ENCODE measurements at regions not wholly inside any gene's neighbourhood (a gene's known extent, or its start where the extent isn't known, plus 50 kb on each side); places are given as distances from the start of the nearest gene placed in this dataset.

DNA sequence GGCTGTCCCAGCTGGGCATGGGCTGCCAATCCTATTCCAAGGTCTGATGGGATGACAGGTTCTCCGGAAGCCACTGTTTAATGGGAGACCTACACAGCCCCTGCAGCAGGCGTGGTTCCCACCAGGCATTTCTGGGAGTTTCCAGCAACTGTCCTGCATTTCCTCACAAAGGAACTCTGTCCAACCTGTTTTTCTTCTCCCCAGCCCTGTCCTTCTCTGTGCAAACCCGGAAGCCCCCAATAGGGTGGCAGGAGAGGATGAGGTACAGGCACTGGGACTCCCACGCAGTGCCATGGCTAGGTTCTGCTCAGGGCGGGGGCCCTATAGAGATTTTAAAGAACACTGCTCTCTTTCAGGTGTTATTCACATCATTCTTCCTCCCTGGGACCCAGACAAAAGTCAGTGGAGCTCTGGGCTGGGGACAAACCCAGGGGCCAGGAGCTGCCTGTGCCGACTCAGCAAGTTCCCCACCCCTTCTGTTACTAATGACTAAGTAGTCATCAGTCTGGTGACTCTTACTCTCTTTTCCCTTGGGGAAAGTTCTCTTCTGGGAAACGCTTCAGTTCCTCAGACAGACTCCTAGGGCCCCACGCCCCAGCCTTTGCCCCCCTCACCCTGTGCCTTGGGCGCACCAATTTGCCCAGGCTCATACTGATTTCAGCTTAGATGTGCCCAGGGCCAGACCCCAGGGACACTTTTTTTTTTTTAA, 97.7 kb downstream of the CD47 start:
- no peak for DNase-seq (ENCODE audit: low read depth)

DNA sequence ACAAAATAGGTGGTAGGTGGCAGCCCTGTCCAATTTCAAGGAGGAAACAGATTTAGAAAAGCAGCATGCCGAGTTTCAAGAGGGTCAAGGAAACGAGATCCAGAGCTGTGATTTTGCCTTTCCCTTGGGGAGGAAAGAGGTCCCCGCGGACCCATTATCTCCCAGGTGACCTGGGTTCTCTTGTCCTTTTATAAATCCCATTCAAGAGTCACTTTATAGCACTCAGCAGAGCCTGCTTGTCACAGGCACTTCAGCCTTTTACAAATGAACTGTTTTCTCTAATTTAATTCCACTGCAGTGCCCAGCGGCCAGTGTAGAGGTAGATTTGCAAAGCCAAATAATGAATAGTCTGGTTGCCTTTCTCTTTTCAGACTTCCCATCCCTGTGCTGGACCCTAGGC, 99.9 kb downstream of the CD47 start:
- no peak for DNase-seq (ENCODE audit: low read depth)

DNA sequence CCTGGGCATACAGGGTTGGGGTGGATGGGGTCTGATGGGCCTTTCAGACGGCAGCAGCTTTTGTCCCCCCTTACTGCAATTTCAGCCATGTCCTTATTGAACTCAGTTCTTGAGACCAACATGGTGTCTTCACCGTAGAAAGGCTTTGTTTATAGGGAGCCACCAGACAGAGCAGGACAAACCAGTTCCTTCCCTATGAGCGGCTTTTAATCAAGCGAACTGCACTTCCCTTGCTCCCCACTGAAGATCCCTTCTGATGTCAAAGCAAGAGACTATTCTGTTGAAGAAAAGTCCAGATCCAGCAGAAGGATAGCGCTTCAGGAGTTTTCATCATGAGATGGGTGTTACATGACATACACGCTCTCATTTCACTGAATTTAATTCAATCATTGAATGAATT, 100.4 kb downstream of the CD47 start:
- DNase-seq (ENCODE audit: low read depth): no peak

DNA sequence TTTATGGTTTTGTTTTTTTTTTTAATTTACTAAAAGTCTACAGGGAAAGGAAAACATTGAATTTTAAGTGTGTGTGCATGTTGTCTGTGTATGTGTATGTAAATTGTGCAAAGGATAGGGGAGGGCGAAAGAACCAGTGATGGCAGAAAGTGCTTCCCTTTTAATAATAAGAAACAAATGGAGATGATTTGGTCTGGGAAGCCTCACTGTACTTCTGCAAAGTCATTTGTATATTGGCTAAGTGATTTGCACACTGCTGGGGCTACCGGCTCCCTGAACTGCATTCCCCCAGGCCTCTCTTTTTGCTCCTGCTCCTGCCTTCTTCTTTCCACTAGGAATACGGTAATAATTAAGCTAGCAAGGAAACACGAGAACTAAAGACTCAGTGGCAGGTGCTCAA, 101.2 kb downstream of the CD47 start:
- DNase-seq (ENCODE audit: low read depth): no peak

DNA sequence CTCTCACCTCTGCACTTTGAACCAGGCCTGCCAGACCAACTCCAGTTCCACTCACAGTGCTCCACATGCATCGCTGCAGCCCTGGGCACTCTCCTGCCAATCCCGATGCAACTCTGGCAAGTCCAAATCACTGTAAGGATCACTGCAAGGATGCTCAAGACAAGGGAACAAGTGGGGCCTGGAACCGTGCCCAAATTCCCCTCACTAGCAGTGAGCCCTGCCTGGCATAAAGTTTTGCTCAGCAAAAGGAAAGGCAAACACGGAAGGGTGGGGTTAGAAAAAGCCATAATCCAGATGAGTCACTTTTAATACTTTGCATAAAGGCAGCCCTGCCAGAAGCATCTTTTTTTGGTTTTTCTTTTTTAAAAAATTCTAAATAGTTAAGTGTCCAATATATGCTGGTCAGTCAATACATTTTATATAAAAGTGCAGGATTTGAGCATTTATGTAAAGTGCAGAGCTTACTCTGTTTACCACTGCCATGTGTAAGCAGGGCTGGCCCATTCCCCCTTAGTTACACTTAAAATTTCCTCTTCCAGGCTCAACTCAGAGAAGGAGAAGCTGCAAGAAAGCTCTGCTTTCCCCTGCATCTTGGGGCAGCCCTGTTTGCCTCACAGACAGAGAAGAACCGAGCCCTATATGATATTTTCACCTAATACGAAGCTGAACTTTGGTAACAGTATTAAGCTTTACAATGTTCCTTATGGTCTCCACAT, 102.2 kb downstream of the CD47 start:
- no peak for DNase-seq (ENCODE audit: low read depth)

DNA sequence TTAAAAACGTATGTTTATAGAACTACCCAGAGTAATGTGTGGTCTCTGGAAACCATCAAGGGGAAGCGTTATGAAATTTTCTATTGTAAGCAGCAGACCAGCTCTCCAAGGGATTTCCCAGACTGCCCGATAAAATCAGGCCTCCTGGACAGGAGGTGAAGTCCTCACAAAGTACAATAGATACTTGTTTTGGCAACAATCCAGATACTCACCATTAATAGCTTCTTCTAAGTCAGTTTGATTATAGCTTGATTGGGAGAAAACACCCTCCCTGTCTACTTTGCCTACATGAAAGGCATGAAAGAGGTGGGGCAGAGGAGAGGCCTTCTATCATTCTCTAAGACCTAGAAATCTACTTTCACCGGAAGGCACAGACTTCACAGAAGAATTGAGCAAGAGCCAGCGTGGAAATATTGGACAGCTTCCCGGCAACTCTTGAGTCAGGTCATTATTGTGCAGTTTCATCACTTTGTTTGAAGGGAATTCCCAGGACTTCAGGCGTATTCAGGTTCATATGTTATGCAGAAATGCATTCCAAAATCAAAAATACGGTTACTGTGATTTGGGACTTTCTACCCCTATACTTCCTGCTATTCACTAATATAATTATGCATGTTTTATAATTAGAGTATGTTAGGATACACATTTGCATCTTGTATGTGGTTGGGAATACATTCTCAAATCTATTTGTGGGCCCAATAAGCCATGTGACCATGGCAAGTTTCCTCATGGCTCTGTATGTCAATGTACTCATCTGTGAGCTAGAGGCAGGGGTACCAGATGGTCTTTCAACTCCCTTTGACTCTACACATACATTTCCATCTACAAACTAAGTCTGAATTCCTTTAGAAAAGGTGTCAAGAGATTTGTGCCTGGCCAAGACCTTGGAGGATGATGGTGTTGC, 103.5 kb downstream of the CD47 start:
- no peak for DNase-seq (ENCODE audit: low read depth)

DNA sequence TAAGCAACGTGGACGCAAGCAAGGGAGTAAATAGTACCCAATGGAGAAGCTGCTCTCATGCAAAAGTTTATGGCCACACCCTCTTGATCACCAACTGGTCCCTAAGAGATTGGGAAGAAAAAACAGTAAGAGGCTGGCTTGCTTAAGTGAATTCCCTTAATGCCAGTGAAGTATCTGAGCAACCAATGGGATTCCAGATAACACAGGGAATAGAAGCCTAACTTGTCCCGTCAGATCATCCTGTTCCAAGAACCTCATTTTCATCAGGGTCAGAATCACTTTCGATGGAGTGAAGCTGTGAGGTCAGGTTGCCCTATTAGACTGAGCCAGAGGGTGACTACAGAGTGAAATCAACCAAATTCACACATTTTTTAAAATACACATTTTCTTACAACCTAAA, 104.3 kb downstream of the CD47 start:
- no peak for DNase-seq (ENCODE audit: low read depth)

DNA sequence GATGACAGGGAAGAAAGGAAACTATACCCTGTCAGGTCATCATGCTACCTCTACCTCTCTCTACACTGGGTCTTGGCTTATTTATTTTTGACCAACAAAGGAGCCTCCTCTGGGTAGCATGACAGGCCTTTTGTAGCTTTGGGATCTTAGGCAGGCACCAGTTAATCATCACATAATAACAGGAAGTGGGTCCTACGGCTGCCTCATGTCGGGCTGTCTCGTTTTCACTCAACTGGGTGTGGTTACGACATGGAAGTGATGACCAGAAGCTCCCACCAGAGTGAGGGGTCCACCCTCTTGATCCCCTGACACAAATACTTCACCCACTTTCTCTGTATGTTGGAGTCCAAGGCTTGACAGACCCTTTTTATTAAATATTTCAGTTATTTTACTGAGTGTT, 105.3 kb downstream of the CD47 start:
- no peak for DNase-seq (ENCODE audit: low read depth)

DNA sequence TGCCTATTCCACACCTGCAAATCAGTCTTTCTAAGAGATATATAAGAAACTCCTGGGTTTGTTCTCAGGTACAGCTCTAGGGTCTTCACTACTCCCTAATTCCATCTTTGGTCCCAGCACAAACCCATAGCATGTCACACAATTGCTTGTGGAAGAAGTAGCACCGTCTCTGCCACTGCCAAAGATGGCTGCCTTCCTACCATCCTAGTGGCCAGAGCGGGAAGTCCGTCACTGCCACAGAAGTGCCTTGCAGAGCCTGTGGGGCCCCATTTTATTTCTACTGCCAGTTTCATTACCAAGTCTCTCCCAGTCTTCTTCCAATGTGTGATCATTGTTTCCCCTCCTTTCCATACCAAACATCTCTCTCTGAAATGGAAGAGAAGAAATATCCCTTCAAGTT, 107.6 kb downstream of the CD47 start:
- no peak for DNase-seq (ENCODE audit: low read depth)

DNA sequence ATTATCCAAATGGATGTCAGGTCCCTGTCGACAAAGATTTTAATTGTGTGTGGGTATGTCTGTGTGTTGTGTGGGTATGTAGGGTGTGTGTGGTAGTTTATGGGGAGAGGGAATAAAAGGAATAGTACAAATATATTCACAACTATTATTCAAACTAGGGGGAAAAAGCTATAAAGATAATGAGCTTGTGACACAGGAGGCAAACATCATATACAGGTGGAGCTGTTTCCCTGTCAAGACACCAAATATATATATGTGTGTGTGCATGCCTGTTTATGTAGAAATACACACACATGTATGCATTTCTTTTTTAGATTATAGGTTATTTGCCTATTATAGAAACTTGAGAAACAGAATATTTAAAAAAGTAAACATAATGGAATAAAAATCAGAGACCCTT, 108.7 kb downstream of the CD47 start:
- DNase-seq (ENCODE audit: low read depth): no peak

DNA sequence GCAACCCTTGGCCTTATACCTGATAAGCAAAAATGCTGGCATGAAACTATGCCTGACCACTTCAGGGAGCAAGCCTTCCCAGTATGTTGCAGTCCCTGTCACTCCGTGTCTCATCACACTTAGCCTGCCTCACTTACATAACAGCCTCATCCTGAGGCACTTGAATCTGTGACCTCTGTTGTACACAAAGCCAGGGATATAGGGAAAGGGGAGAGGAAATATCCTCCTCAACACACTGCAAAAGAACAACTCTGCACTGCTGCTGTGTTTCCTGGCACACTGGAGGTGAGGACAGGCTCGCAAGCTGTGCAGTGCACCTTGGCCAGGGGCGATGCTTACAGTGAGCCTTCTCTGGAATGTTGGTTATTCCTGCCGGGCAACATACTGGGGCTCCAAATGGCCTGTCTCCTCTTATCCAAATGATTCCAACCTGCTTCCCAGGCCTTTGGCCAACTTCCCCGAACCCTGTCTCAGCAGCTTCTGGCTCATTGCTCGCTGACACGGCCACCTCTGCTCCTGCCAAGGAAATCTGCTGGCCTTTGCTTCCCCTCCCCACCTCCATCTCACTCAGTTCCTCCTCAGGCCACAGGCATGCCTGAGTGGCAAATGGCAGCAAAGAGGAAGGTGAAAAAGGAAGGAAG, 109.2 kb downstream of the CD47 start:
- no peak for DNase-seq (ENCODE audit: low read depth)

DNA sequence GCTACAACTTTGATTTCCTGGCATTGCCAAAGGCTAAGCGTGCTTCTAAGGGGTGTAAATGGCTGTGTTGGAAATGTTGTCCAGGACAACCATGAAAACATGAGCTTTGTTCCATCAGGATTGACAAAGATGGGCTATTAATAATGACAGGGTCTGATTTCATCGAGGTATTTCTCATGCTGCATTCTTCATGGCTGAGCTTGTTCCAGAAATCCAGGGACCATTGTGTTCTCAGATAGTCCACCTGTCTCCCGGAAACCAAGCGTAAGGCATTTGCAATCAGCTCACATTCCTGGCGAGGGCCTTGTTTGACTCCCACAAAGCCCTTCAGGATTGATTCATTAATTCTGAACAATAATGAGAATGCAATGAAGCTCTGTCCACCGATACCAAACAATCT, 111.3 kb downstream of the CD47 start:
- no peak for DNase-seq (ENCODE audit: low read depth)

DNA sequence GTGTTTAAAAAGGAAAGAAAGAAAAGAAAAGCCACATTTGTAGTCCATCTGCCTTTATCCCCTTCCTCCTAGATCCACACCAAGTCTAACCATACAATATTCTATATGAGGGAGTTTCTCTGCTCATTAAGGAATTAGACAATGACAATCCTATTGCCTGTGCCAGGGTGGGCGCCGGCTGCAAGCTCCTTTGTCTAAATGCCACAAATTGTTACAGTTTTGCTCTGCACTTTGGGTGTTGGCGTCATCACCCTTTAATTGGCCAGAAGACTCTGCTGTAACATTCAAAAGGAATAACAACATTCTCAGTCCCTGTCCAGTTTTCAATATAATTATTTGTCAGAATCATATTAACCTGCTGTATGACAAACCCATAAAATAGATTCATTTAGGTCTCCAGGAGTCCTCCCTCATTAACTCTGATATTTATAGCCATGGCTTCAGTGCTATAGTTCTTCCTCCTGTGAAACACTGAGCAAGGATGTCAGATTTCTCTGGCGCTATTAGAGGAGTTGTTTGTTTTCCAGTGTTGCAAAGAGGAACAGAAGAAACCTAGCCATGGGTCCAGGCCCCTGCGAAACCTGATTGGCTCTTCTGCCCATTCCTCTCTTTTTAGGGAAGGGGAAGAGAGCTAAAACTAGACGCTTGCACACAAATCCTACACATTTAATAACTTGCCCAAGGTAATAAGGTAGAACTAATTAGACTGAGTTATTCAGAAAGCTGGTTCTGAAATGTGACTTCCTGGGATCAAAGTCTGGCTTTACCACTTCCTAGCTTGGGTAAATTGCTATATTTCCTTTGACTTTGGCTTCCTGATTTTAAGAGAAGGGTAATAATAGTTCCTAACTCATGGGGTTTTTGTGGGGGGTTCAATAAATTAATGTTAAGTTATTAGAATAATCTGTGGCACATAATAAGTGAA, 112.4 kb downstream of the CD47 start:
- no peak for DNase-seq (ENCODE audit: low read depth)

DNA sequence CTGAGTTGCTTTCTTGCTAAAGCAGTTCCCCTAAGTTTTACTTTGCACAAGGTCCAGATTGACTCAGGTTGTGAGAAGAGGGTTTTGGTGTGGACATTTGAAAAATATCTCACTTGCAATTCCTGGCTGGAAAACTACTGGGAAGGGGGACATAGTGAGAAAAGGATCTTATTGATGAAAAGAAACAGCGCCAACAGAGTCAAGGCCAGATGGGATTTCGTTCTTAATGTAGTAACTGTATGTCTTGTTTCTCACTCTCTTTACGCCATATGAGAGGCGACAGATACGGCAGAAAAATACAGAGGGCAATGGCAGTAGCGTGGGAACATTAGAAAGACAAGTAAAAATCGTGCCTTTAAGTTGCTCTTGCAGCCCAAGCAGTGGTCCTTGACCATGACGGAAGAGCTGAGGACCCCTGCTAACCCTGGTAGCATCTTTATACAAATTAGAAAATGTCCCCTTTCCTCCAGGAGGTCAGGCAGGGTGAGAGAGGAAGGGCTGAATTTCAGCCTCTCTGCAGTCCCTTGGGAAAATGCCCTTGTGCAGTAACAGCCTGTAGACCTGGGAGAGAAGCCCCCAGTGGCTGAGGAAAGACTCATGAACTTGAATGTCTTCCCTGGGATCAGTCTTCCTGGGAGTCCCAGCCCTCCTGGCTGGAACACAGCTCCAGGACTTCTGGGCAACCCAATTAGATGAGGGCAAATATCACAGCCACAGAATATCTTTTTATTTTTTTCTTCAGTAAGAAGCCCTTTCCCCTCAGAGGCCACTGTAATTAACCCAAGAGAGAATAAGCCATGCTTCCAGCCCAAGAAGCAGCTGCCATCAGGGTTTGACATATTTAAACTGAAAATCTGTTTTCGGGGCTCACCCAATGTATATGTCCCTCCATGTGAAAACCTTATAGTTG, 113.4 kb downstream of the CD47 start:
- no peak for DNase-seq (ENCODE audit: low read depth)

DNA sequence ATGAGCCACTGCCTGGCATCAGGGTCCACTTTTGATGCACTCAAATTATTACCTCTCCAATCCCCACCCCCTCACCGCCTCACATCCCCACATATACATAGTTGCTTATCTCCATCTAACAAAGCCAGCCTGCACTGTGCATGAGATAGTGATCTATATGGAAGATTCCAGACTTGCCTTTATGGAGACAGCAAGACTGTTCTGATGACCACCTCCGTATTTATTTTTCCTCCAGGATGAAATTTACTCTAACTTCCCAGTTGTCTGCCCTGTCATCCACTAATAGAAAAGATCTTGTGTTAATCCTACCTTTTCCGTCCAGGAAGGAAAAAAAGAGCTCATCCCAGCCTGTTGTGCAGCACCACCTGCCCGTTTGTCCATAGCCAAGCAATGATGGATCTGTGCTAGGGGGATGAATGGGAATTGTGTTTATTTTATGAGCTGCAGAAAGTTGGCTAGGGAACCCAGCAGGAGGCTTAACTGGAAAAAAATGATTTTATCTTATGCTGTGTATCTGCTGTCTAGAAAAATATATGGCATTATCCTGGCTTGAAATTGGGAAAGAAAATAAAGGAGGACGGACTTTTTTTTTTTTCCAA, 114.5 kb downstream of the CD47 start:
- no peak for DNase-seq (ENCODE audit: low read depth)

DNA sequence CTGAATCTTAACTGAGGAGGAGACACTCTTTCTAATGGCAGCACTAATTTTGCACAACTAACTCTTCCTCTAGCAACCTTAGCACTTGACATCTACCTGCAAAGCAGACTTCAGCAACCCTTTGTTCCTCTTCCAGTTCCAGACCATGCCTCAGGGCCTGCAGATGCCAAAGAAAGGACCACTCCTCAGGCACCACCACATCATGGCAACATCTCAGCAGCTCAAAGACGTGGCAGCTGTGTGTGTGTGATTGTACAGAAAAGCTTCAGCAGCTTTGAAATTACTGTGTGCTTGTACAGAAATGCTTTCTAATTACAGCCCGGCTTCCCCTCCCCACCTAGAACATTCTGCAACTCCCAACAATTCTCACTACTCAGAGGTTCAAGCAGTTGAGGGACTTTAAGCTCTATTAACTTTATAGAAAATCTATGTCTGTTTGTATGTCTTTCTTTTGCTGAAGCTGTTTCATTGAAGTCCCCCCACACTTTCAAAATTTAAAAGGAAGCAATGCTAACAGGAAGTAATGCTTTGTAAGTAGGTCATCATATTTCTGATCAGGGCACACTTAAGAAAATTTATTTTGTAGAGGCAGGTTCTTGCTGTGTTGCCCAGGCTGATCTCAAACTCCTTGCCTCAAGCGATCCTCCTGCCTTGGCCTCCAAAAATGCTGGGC, 115.2 kb downstream of the CD47 start:
- no peak for DNase-seq (ENCODE audit: low read depth)

DNA sequence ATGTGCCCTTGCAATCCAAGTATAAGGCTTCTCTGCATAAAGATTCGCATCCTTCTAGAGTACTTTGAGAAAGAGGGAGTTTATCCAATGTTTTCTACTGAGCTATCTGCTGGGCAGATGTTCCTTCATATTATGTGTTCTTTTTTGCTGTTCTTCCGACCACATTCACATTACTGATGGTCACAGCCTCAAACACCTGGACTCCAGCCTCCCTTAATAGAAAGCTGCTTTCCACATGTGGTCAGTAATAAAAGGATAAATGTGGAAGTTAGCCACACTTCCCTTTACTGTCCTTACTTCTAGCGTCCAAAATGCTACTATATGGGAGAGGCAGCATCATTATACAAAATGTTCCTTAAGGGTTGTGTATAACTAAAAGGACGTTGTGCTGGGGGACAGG, 116.9 kb downstream of the CD47 start:
- no peak for DNase-seq (ENCODE audit: low read depth)

DNA sequence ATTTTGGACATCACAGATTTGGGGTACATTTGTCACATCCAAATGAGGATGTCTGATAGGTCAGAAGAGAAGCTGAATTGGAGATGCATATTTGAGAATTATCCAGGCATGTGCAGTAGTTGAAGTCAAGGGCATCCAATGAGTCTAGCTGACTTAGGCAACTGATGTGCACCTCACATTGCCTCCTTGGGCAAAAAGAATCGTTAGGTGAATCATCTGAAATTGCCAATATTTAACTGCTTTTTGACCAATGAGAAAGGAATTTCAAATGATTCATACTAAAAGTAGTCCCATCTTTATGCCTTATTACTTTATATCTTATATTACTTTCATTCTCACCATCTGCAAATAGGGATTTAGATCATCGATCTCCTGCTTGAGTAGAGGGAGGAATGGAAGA, 117.7 kb downstream of the CD47 start:
- DNase-seq (ENCODE audit: low read depth): no peak

DNA sequence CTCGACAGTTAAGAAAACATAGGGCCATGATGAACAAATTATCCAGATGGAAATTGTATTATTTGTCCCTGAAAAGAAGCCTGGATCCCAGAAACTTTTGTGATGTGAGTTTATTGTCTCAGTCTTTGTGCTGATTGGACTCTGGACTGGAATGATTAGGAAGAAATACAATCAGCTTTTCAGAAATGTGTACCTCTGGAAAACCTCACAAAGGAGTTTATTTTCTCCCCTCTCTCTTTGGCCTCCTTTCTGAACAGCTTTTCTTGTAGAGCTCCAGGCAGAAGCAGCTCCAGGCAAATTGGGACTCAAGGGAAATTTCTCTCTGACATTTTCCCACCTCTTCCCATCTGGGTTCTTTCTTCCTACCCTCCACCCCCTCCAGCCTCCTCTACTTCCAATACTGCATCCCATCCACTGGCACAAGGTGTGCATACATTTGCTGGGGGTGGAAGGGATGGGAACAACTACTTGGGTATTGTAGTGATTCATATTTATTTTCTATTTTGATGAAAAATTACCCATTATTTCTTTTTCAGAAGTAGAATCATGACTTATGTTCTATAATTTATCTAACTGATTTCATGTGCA, 119.7 kb downstream of the CD47 start:
- DNase-seq (ENCODE audit: low read depth): no peak

All from activated gamma-delta T cell treated with anti-CD3 and anti-CD28 coated beads, Interleukin-2, amount 50 U/mL, for 16 hours (primary cell).